ENCODE measurements at regions not wholly inside any gene's neighbourhood (a gene's known extent, or its start where the extent isn't known, plus 50 kb on each side); places are given as distances from the start of the nearest gene placed in this dataset.

DNA sequence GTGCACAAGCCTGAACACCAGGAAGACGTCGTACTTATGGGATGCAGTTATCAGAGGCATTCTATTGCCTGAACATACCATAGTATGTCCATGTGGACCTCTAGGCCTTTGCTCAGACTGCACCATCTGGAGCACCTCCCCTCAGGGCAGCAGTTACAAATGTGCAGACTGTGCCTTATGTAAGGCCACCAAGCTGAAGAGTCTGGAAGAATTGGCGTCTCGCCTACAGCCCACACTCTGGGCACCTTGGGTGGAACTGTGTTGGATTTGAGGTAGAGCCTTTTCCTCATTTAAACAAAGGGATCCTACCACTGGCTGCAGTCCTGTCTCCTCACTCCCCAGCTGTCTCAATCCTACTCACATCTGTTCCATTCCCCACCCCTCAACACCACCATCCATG, 204.3 kb upstream of the FRMD6 start:
- WGBS = 98% methylated on average over 4 of the region's 4 CpGs
- Histone ChIP-seq H3K4me1 (peaks cover 3 to 21% (median 19%) of the 10 kb centered on the region in 4 donors), H3K36me3 (no peaks in the 10 kb centered on the region), H3K4me3 (no peak overlapping the region), H3K9me3 (no peaks in the 10 kb centered on the region), H3K27me3 (no peaks in the 10 kb centered on the region), H3K27ac (replicated peaks in 1 of 4) (no peak overlapping the region)
- intact Hi-C loops (cut with DNase I) = no loop called here
- TF ChIP-seq, protein P1, sequence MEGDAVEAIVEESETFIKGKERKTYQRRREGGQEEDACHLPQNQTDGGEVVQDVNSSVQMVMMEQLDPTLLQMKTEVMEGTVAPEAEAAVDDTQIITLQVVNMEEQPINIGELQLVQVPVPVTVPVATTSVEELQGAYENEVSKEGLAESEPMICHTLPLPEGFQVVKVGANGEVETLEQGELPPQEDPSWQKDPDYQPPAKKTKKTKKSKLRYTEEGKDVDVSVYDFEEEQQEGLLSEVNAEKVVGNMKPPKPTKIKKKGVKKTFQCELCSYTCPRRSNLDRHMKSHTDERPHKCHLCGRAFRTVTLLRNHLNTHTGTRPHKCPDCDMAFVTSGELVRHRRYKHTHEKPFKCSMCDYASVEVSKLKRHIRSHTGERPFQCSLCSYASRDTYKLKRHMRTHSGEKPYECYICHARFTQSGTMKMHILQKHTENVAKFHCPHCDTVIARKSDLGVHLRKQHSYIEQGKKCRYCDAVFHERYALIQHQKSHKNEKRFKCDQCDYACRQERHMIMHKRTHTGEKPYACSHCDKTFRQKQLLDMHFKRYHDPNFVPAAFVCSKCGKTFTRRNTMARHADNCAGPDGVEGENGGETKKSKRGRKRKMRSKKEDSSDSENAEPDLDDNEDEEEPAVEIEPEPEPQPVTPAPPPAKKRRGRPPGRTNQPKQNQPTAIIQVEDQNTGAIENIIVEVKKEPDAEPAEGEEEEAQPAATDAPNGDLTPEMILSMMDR (IDR thresholded peaks at IDR 0.05) = no peak
- TF ChIP-seq POLR2AphosphoS5 (IDR thresholded peaks at IDR 0.05) = no peak
- TF ChIP-seq POLR2A (IDR thresholded peaks at IDR 0.05; ENCODE audit: low read depth) = no peak
- no peak for TF ChIP-seq EP300 (IDR thresholded peaks at IDR 0.05)
- peak; percentile 82 for DNase-seq (ENCODE audit: extremely low spot score)

DNA sequence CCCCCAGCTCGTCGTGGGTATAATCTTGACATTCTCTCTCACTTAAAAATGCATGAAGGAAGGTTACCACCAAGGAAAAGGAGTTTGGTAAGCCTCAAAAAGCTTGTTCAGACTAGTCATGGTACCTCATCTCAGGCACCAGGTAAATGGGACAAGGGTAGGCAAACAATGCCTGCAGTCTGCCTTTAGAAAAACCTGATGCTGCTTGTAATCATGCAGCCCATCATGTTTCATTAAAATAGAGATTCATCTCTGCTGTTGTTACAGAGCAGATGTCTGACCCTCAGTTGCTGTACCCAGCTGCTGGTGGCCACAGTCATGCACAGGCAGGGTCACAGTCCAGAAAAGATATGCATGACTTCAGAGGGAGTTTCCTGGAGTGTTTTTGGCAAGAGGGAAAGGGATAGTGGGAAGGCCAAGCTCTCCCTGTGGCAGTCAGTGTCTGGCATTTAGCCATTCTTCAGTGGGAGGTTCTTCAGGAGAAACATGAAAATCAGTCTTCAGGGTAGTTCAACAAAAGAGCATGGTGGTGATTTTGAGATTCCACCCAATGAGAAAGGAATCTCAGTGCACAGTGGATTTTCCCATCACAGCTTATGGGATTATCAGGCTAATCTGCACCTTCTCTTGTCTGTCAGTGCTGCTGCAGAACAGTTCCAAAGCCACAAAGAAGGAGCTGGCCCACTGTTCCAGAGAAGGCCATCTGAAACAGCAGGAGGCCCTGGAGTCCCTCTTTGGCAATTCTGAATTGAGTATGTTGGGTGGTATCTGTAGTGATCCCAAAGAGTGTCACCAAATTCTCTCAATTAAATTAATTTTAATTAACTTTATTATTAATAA, 202.7 kb upstream of the FRMD6 start:
- DNase-seq (ENCODE audit: extremely low spot score) = peak; percentile 77
- no peak overlapping the region for H3K4me3 ChIP-seq
- no peaks in the 10 kb centered on the region for H3K9me3 ChIP-seq
- intact Hi-C loops (cut with DNase I) = no loop called here
- H3K27ac ChIP-seq (replicated peaks in 1 of 4) = no peak overlapping the region
- TF ChIP-seq POLR2AphosphoS5 (IDR thresholded peaks at IDR 0.05) (no peak), EP300 (IDR thresholded peaks at IDR 0.05) (no peak), POLR2A (IDR thresholded peaks at IDR 0.05; ENCODE audit: low read depth) (no peak)
- TF ChIP-seq, protein P1 (IDR thresholded peaks at IDR 0.05) = no peak
- no peaks in the 10 kb centered on the region for H3K36me3 ChIP-seq
- peaks cover 3 to 10% (median 6%) of the 10 kb centered on the region in 4 donors for H3K4me1 ChIP-seq
- WGBS = 68% methylated on average over 2 of the region's 2 CpGs
- H3K27me3 ChIP-seq = no peaks in the 10 kb centered on the region

DNA sequence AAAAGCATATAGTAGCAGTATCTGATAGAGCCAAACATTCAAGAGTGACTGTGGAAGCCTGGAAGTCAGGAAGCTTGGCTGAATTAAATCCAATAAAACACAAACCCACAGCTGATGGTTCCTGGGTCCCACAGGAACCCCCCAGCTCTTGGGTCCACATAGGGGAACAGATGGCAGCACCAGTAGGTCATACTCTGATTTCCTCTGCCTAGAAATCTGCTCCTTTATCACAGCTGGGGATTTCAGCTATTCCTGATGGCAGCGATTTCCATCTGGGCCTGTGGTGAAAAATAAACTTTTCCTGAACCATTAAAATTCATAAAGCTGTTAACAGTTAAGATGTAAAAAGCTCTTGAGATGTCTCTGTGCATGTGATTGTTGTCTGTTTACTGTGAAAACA, 202.0 kb upstream of the FRMD6 start:
- Histone ChIP-seq H3K4me3 (no peak overlapping the region), H3K9me3 (no peaks in the 10 kb centered on the region), H3K27ac (replicated peaks in 1 of 4) (no peak overlapping the region), H3K4me1 (peaks cover 3 to 10% (median 6%) of the 10 kb centered on the region in 4 donors), H3K36me3 (no peaks in the 10 kb centered on the region), H3K27me3 (no peaks in the 10 kb centered on the region)
- DNase-seq (ENCODE audit: extremely low spot score) = peak; percentile 45
- intact Hi-C loops (cut with DNase I) = no loop called here
- 78% methylated on average over 1 of the region's 1 CpG for WGBS
- TF ChIP-seq POLR2AphosphoS5 (IDR thresholded peaks at IDR 0.05) (no peak), POLR2A (IDR thresholded peaks at IDR 0.05; ENCODE audit: low read depth) (no peak), EP300 (IDR thresholded peaks at IDR 0.05) (no peak)
- TF ChIP-seq, protein P1 (IDR thresholded peaks at IDR 0.05) = no peak

GRCh38 chr14:51451561-51451960, 200.1 kb upstream of the FRMD6 start:
- Histone ChIP-seq H3K9me3 (no peaks in the 10 kb centered on the region), H3K36me3 (no peaks in the 10 kb centered on the region), H3K4me1 (peaks cover 3 to 10% (median 6%) of the 10 kb centered on the region in 4 donors), H3K27me3 (no peaks in the 10 kb centered on the region), H3K27ac (replicated peaks in 1 of 4) (no peak overlapping the region), H3K4me3 (no peak overlapping the region)
- 68% methylated on average over 4 of the region's 4 CpGs for WGBS
- intact Hi-C loops (cut with DNase I) = no loop called here
- TF ChIP-seq, protein P1 (IDR thresholded peaks at IDR 0.05) = no peak
- TF ChIP-seq POLR2AphosphoS5 (IDR thresholded peaks at IDR 0.05) (no peak), EP300 (IDR thresholded peaks at IDR 0.05) (no peak), POLR2A (IDR thresholded peaks at IDR 0.05; ENCODE audit: low read depth) (no peak)
- DNase-seq (ENCODE audit: extremely low spot score) = peak; percentile 19

All from esophagus muscularis mucosa (tissue), 4 donors.